OCI-LY1 (cell line): ENCODE measurements at regions not wholly inside any gene's neighbourhood (a gene's known extent, or its start where the extent isn't known, plus 50 kb on each side); places are given as distances from the start of the nearest gene placed in this dataset.

ENCODE experiments used
- H2AFZ ChIP-seq: fragments of 200-600 bp; sonication (generic), shearing (Covaris generic); 2 replicates; pipeline ENCODE4 v1.6.0; 2014; ENCODE audit warnings: antibody characterized with exemption, mild to moderate bottlenecking, low read length
- H3F3A ChIP-seq: fragments of 200-600 bp; sonication (generic), shearing (Covaris generic); 2 replicates; pipeline ENCODE4 v1.6.0; 2014; ENCODE audit warnings: mild to moderate bottlenecking, antibody characterized with exemption, low read length, moderate library complexity; ENCODE audit not compliant: insufficient read depth
- H3K27ac ChIP-seq: fragments of 200-600 bp; sonication (generic); 2 replicates; pipeline ENCODE4 v1.5.1; 2014; ENCODE audit warnings: low read length, mixed run types, mild to moderate bottlenecking, low read depth; ENCODE audit not compliant: poor library complexity, severe bottlenecking
- H3K27me3 ChIP-seq: fragments of 200-600 bp; sonication (generic); 2 replicates; pipeline ENCODE4 v1.6.0; 2014; ENCODE audit warnings: antibody characterized with exemption, mild to moderate bottlenecking, low read length, moderate library complexity; ENCODE audit not compliant: insufficient read depth
- H3K36me3 ChIP-seq: fragments of 200-600 bp; sonication (generic); 2 replicates; pipeline ENCODE4 v1.6.1; 2014; ENCODE audit warnings: mild to moderate bottlenecking, antibody characterized with exemption, low read length, moderate library complexity, mixed read lengths; ENCODE audit not compliant: insufficient read depth
- H3K4me1 ChIP-seq: fragments of 200-600 bp; sonication (generic); 2 replicates; pipeline ENCODE4 v1.5.1; 2014; ENCODE audit warnings: mild to moderate bottlenecking, low read length, moderate library complexity; ENCODE audit not compliant: insufficient read depth, severe bottlenecking
- H3K4me2 ChIP-seq: fragments of 200-600 bp; sonication (generic), shearing (Covaris generic); 2 replicates; pipeline ENCODE4 v1.6.1; 2014; ENCODE audit warnings: low read length
- H3K4me3 ChIP-seq: fragments of 200-600 bp; sonication (generic); 2 replicates; pipeline ENCODE4 v1.5.1; 2014; ENCODE audit warnings: low read length, low read depth, mild to moderate bottlenecking, mixed read lengths; ENCODE audit not compliant: poor library complexity, severe bottlenecking
- H3K79me2 ChIP-seq: fragments of 200-600 bp; shearing (Covaris generic); 2 replicates; pipeline ENCODE4 v1.6.1; 2016; ENCODE audit warnings: mixed run types, low read length, mixed read lengths; ENCODE audit not compliant: insufficient read depth
- H3K9ac ChIP-seq: fragments of 200-600 bp; sonication (generic), shearing (Covaris generic); 2 replicates; pipeline ENCODE4 v1.6.1; 2014; ENCODE audit warnings: mild to moderate bottlenecking, low read length, mixed read lengths
- H3K9me2 ChIP-seq: fragments of 200-600 bp; sonication (generic), shearing (Covaris generic); 2 replicates; pipeline ENCODE4 v1.6.1; 2014; ENCODE audit warnings: low read depth, mild to moderate bottlenecking, low read length, mixed read lengths
- H3K9me3 ChIP-seq: fragments of 200-600 bp; shearing (Covaris generic); 2 replicates; pipeline ENCODE4 v1.6.1; 2014; ENCODE audit warnings: low read length, mixed read lengths
- H4K20me1 ChIP-seq: fragments of 200-600 bp; sonication (generic), shearing (Covaris generic); 2 replicates; pipeline ENCODE4 v1.6.0; 2016; ENCODE audit warnings: mild to moderate bottlenecking, low read length; ENCODE audit not compliant: insufficient read depth
- EZH2 ChIP-seq: fragments of 200-600 bp; sonication (generic), shearing (Covaris generic); IDR thresholded peaks from 2 replicates; pipeline ENCODE4 v1.8.0; 2017; ENCODE audit warnings: borderline replicate concordance, mixed run types, mild to moderate bottlenecking, antibody characterized with exemption, low read length, moderate library complexity, mixed read lengths
- TF ChIP-seq, protein P1 (sequence below): fragments of 200-600 bp; sonication (generic), shearing (Covaris generic); IDR thresholded peaks from 2 replicates; pipeline ENCODE4 v1.5.1; 2017; ENCODE audit warnings: mild to moderate bottlenecking, antibody characterized with exemption, low read length, moderate library complexity, mixed read lengths

DNA sequence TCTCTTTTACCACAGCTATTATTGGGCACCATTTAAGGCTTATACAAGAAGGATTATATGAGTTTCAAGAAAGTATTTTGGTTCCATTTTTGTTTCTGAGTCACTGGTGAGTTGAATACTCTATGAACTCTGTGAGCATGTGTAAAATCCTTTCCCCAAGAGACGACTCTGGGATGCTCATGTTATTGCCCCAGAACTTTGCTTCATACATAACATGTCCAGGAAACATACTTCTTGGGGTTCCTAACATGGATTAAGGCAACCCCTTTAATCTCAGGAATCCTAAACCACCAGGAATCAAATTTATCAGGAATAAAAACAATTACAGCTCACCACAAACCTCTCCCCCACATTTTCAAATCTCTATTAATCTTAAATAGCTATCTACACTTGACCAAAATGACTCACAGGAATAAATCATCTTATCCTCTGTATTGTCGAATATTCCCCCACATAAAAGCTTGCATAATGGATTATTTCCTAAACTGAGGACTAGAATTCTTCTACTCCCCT, 117.5 kb upstream of the COL21A1 start:
- no peaks in the 10 kb centered on the region for H3K36me3 ChIP-seq
- no peak overlapping the region for H3K9ac ChIP-seq
- H3K27ac ChIP-seq, result no peak overlapping the region
- H4K20me1 ChIP-seq, result no peaks in the 10 kb centered on the region
- TF ChIP-seq EZH2, result no peak
- TF ChIP-seq, protein P1, sequence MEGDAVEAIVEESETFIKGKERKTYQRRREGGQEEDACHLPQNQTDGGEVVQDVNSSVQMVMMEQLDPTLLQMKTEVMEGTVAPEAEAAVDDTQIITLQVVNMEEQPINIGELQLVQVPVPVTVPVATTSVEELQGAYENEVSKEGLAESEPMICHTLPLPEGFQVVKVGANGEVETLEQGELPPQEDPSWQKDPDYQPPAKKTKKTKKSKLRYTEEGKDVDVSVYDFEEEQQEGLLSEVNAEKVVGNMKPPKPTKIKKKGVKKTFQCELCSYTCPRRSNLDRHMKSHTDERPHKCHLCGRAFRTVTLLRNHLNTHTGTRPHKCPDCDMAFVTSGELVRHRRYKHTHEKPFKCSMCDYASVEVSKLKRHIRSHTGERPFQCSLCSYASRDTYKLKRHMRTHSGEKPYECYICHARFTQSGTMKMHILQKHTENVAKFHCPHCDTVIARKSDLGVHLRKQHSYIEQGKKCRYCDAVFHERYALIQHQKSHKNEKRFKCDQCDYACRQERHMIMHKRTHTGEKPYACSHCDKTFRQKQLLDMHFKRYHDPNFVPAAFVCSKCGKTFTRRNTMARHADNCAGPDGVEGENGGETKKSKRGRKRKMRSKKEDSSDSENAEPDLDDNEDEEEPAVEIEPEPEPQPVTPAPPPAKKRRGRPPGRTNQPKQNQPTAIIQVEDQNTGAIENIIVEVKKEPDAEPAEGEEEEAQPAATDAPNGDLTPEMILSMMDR, result no peak
- no peak overlapping the region for H2AFZ ChIP-seq
- H3K4me3 ChIP-seq, result no peak overlapping the region
- no peaks in the 10 kb centered on the region for H3K4me1 ChIP-seq
- H3K9me2 ChIP-seq, result no peaks in the 10 kb centered on the region
- no peaks in the 10 kb centered on the region for H3K9me3 ChIP-seq
- no peaks in the 10 kb centered on the region for H3K27me3 ChIP-seq
- H3F3A ChIP-seq, result no peaks in the 10 kb centered on the region
- no peaks in the 10 kb centered on the region for H3K79me2 ChIP-seq
- no peak overlapping the region for H3K4me2 ChIP-seq

DNA sequence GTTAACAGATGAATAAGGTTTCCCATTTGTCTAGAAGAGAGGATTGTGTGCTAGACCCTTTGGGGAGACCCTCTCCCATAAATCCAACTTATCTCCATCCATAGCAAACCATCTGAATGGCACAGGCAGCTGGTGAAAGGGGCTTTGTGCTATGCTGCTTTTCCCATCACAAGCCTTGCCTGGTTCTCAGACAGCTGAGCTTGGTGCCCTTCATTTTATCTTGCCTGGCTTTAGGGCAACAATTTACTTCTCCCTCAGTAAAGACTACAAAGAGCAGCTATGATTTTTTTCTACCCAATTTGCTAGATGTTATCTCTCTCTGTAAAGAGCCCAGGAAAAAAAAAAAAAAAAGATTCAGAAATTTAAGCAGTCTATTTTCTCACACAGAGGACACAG, 117.0 kb upstream of the COL21A1 start:
- Histone ChIP-seq H3K4me1 (no peaks in the 10 kb centered on the region), H3K9me3 (no peaks in the 10 kb centered on the region), H3K79me2 (no peaks in the 10 kb centered on the region), H3K9ac (no peak overlapping the region), H3K27me3 (no peaks in the 10 kb centered on the region), H3K27ac (no peak overlapping the region), H3K9me2 (no peaks in the 10 kb centered on the region), H4K20me1 (no peaks in the 10 kb centered on the region), H3F3A (no peaks in the 10 kb centered on the region), H2AFZ (no peak overlapping the region), H3K4me3 (no peak overlapping the region), H3K4me2 (no peak overlapping the region), H3K36me3 (no peaks in the 10 kb centered on the region)
- TF ChIP-seq, protein P1, result no peak
- TF ChIP-seq EZH2, result no peak

DNA sequence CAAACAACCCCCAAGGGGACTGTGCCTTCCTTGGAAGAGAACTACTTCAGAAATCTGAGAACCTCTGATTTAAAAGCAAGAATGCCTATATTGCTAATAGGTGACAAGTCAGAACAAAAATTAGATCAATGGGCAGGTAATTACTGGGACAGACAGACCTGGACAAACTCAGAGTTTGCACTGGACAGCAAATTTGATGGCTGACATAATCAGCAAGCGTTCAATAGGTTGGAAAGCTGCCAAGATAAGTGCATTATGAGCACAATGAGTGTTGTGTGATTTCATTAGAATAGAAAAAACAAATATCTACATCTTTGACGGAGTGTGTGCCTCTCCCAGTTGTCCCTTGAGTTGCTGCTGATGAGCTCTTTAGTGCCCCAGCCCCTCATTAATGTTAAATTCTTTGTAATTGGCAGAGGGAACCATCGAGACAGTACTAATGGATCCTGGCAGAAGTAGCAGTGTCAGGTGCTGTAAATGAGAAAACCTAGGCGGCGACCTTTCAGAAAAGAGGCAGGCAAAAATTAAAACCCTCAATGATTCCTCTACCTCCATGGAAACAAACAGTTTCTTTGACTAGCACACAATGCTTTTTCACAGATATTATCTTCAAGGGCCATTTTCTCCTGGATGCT, 116.5 kb upstream of the COL21A1 start:
- Histone ChIP-seq H3K27me3 (no peaks in the 10 kb centered on the region), H3K4me3 (no peak overlapping the region), H3K27ac (no peak overlapping the region), H3K79me2 (no peaks in the 10 kb centered on the region), H4K20me1 (no peaks in the 10 kb centered on the region), H3K9ac (no peak overlapping the region), H2AFZ (no peak overlapping the region), H3K9me3 (no peaks in the 10 kb centered on the region), H3K36me3 (no peaks in the 10 kb centered on the region), H3F3A (no peaks in the 10 kb centered on the region), H3K4me1 (no peaks in the 10 kb centered on the region), H3K9me2 (no peaks in the 10 kb centered on the region), H3K4me2 (no peak overlapping the region)
- TF ChIP-seq, protein P1, result no peak
- TF ChIP-seq EZH2, result no peak
